ENCODE measurements at regions not wholly inside any gene's neighbourhood (a gene's known extent, or its start where the extent isn't known, plus 50 kb on each side); places are given as distances from the start of the nearest gene placed in this dataset.

DNA sequence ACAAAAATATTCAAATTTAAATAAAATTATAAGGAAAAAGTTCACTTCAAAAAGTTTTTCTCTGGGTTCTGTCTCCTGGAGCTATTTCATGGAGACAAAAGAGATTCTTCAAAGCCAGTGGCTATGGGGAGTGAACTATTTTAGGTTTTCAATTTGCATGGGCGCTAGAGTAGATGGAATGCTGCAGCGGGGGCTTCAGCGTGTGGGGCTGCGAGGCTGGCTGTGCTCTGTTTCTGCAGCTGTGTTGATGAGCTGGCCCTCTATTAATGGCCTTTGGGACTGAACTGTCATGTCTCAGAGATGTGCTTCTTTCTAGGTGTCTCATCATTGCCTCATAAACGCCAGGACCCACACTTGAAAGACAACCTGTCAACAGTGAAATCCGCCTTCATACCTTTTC is 108.4 kb upstream of the NPY start:
- no peak overlapping the region for H3K9ac ChIP-seq (ENCODE audit: low read length)
- no peaks in the 10 kb centered on the region for H3K79me2 ChIP-seq (replicated peaks; ENCODE audit: insufficient read depth, low read length)
- no peak overlapping the region for H2AFZ ChIP-seq (ENCODE audit: low read depth, low read length)
- TF ChIP-seq, protein P1, sequence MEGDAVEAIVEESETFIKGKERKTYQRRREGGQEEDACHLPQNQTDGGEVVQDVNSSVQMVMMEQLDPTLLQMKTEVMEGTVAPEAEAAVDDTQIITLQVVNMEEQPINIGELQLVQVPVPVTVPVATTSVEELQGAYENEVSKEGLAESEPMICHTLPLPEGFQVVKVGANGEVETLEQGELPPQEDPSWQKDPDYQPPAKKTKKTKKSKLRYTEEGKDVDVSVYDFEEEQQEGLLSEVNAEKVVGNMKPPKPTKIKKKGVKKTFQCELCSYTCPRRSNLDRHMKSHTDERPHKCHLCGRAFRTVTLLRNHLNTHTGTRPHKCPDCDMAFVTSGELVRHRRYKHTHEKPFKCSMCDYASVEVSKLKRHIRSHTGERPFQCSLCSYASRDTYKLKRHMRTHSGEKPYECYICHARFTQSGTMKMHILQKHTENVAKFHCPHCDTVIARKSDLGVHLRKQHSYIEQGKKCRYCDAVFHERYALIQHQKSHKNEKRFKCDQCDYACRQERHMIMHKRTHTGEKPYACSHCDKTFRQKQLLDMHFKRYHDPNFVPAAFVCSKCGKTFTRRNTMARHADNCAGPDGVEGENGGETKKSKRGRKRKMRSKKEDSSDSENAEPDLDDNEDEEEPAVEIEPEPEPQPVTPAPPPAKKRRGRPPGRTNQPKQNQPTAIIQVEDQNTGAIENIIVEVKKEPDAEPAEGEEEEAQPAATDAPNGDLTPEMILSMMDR (IDR thresholded peaks at IDR 0.05; ENCODE audit: poor library complexity, severe bottlenecking) = no peak
- TF ChIP-seq POLR2AphosphoS5 (IDR thresholded peaks at IDR 0.05) = no peak
- no peak for TF ChIP-seq TAF1 (IDR thresholded peaks at IDR 0.05; ENCODE audit: low read depth)
- no peak for TF ChIP-seq RAD21 (conservative IDR thresholded peaks at IDR 0.05)
- no peak for TF ChIP-seq MXI1 (conservative IDR thresholded peaks at IDR 0.05; ENCODE audit: poor library complexity, severe bottlenecking)
- TF ChIP-seq, protein P2, sequence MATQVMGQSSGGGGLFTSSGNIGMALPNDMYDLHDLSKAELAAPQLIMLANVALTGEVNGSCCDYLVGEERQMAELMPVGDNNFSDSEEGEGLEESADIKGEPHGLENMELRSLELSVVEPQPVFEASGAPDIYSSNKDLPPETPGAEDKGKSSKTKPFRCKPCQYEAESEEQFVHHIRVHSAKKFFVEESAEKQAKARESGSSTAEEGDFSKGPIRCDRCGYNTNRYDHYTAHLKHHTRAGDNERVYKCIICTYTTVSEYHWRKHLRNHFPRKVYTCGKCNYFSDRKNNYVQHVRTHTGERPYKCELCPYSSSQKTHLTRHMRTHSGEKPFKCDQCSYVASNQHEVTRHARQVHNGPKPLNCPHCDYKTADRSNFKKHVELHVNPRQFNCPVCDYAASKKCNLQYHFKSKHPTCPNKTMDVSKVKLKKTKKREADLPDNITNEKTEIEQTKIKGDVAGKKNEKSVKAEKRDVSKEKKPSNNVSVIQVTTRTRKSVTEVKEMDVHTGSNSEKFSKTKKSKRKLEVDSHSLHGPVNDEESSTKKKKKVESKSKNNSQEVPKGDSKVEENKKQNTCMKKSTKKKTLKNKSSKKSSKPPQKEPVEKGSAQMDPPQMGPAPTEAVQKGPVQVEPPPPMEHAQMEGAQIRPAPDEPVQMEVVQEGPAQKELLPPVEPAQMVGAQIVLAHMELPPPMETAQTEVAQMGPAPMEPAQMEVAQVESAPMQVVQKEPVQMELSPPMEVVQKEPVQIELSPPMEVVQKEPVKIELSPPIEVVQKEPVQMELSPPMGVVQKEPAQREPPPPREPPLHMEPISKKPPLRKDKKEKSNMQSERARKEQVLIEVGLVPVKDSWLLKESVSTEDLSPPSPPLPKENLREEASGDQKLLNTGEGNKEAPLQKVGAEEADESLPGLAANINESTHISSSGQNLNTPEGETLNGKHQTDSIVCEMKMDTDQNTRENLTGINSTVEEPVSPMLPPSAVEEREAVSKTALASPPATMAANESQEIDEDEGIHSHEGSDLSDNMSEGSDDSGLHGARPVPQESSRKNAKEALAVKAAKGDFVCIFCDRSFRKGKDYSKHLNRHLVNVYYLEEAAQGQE (IDR thresholded peaks at IDR 0.05; ENCODE audit: borderline replicate concordance) = no peak
- TF ChIP-seq SMC3 (conservative IDR thresholded peaks at IDR 0.05; ENCODE audit: poor library complexity) = no peak
- TF ChIP-seq EP300 (conservative IDR thresholded peaks at IDR 0.05; ENCODE audit: poor library complexity, severe bottlenecking) = no peak
- TF ChIP-seq EZH2 (IDR thresholded peaks at IDR 0.05; ENCODE audit: borderline replicate concordance, insufficient read depth, low read length, poor library complexity, severe bottlenecking) = no peak
- no peak overlapping the region for H3K27ac ChIP-seq (ENCODE audit: low read length)
- no peaks in the 10 kb centered on the region for H3K36me3 ChIP-seq (ENCODE audit: insufficient read depth, low read length)
- no peaks in the 10 kb centered on the region for H4K20me1 ChIP-seq (ENCODE audit: insufficient read depth)
- no peaks in the 10 kb centered on the region for H3K9me2 ChIP-seq (ENCODE audit: insufficient read depth, low read length)
- H3K4me2 ChIP-seq (ENCODE audit: low read length) = no peak overlapping the region
- H3F3A ChIP-seq (ENCODE audit: insufficient read depth, low read length, poor library complexity, severe bottlenecking) = no peaks in the 10 kb centered on the region
- no peaks in the 10 kb centered on the region for H3K9me3 ChIP-seq (ENCODE audit: low read length)
- no peaks in the 10 kb centered on the region for H3K27me3 ChIP-seq (ENCODE audit: insufficient read depth, low read depth, low read length)
- H3K4me3 ChIP-seq (ENCODE audit: low read length) = no peak overlapping the region

DNA sequence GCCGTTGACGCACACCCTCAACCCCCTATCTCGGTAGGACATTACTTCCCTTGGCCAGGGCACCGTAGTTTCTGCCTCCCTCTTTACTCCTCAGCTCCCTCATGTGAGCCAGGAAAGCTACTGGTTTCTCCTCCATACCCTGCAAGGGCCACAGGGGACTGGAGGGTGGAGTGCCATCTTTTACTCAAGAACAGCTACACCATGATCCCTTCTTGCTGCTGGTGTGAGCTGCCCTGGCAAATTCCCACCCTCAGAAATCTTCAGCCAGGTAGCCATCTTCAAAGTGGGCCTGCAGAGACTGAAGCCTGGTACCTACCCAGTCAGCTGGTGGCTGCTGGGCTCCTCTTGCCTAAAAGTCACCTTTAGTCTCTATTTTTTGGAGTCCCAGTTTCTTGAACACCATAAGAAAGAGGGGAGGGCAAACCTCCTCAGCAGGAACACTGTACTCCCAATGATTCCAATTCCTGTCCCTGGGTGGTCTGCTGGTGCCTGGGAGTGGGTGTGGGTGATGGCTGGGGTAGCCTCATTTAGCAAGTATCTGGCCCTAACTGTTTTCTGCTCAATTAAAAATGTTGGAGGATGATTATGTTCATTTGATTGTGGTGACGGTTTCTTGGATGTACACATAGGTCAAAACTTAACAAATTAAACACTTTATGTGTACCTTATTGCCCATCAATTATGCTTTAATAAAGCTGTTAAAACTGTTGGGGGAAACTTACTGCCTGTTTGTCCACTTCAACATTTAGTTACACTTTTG is 105.0 kb upstream of the NPY start:
- Histone ChIP-seq H3K4me2 (ENCODE audit: low read length) (no peak overlapping the region), H3K9ac (ENCODE audit: low read length) (no peak overlapping the region), H3K27me3 (ENCODE audit: insufficient read depth, low read depth, low read length) (no peaks in the 10 kb centered on the region), H4K20me1 (ENCODE audit: insufficient read depth) (no peaks in the 10 kb centered on the region), H3K36me3 (ENCODE audit: insufficient read depth, low read length) (no peaks in the 10 kb centered on the region), H2AFZ (ENCODE audit: low read depth, low read length) (no peak overlapping the region), H3K79me2 (replicated peaks; ENCODE audit: insufficient read depth, low read length) (no peaks in the 10 kb centered on the region), H3K27ac (ENCODE audit: low read length) (no peak overlapping the region), H3K9me2 (ENCODE audit: insufficient read depth, low read length) (no peaks in the 10 kb centered on the region), H3K9me3 (ENCODE audit: low read length) (no peaks in the 10 kb centered on the region), H3F3A (ENCODE audit: insufficient read depth, low read length, poor library complexity, severe bottlenecking) (no peaks in the 10 kb centered on the region), H3K4me3 (ENCODE audit: low read length) (no peak overlapping the region)
- TF ChIP-seq EP300 (conservative IDR thresholded peaks at IDR 0.05; ENCODE audit: poor library complexity, severe bottlenecking) = no peak
- no peak for TF ChIP-seq SMC3 (conservative IDR thresholded peaks at IDR 0.05; ENCODE audit: poor library complexity)
- TF ChIP-seq MXI1 (conservative IDR thresholded peaks at IDR 0.05; ENCODE audit: poor library complexity, severe bottlenecking) = no peak
